ENCODE measurements at regions not wholly inside any gene's neighbourhood (a gene's known extent, or its start where the extent isn't known, plus 50 kb on each side); places are given as distances from the start of the nearest gene placed in this dataset.

- no peaks in the 10 kb centered on the region for H3K4me1 ChIP-seq
- no peaks in the 10 kb centered on the region for H3K36me3 ChIP-seq
- TF ChIP-seq POLR2A (IDR thresholded peaks at IDR 0.05) = no peak
- no peak for TF ChIP-seq CTCF (IDR thresholded peaks at IDR 0.05)
- no peaks in the 10 kb centered on the region for H3K9me3 ChIP-seq
- intact Hi-C loops (cut with DNase I; ENCODE audit: low total_unique reads) = no loop called here
- DNase-seq = no peak
- no peak overlapping the region for H3K27ac ChIP-seq
- H3K27me3 ChIP-seq = no peaks in the 10 kb centered on the region
- no peak overlapping the region for H3K4me3 ChIP-seq
These were observed 669.5 kb upstream of the EPHA7 start for GRCh38 chr6:94088870-94089269.

- intact Hi-C loops (cut with DNase I; ENCODE audit: low total_unique reads) = no loop called here
- no peak for TF ChIP-seq CTCF (IDR thresholded peaks at IDR 0.05)
- TF ChIP-seq POLR2A (IDR thresholded peaks at IDR 0.05) = no peak
- DNase-seq = no peak
- H3K27ac ChIP-seq = no peak overlapping the region
- no peaks in the 10 kb centered on the region for H3K9me3 ChIP-seq
- no peaks in the 10 kb centered on the region for H3K4me1 ChIP-seq
- H3K4me3 ChIP-seq = no peak overlapping the region
- peaks cover 0 to 3% of the 10 kb centered on the region in 2 donors for H3K36me3 ChIP-seq
- peaks cover 0 to 5% of the 10 kb centered on the region in 2 donors for H3K27me3 ChIP-seq
These were observed 655.4 kb upstream of the EPHA7 start for GRCh38 chr6:94074764-94075163.

GRCh38 chr6:94071835-94072234 is 652.5 kb upstream of the EPHA7 start:
- no peaks in the 10 kb centered on the region for H3K36me3 ChIP-seq
- no peaks in the 10 kb centered on the region for H3K9me3 ChIP-seq
- intact Hi-C loops (cut with DNase I; ENCODE audit: low total_unique reads) = no loop called here
- no peak for DNase-seq
- no peak overlapping the region for H3K27ac ChIP-seq
- TF ChIP-seq POLR2A (IDR thresholded peaks at IDR 0.05) (no peak), CTCF (IDR thresholded peaks at IDR 0.05) (no peak)
- H3K4me3 ChIP-seq = no peak overlapping the region
- H3K27me3 ChIP-seq = no peaks in the 10 kb centered on the region
- H3K4me1 ChIP-seq = no peaks in the 10 kb centered on the region

- Histone ChIP-seq H3K4me3 (no peak overlapping the region), H3K27me3 (no peaks in the 10 kb centered on the region), H3K27ac (no peak overlapping the region), H3K9me3 (no peaks in the 10 kb centered on the region), H3K36me3 (no peaks in the 10 kb centered on the region), H3K4me1 (no peaks in the 10 kb centered on the region)
- no peak for TF ChIP-seq POLR2A (IDR thresholded peaks at IDR 0.05)
- TF ChIP-seq CTCF (IDR thresholded peaks at IDR 0.05) = no peak
- intact Hi-C loops (cut with DNase I; ENCODE audit: low total_unique reads) = no loop called here
- no peak for DNase-seq
These were observed 646.5 kb upstream of the EPHA7 start for GRCh38 chr6:94065707-94066337.

GRCh38 chr6:94052749-94053148 is 633.4 kb upstream of the EPHA7 start:
- no peak overlapping the region for H3K4me3 ChIP-seq
- DNase-seq = no peak
- TF ChIP-seq POLR2A (IDR thresholded peaks at IDR 0.05) (no peak), CTCF (IDR thresholded peaks at IDR 0.05) (no peak)
- H3K4me1 ChIP-seq = no peaks in the 10 kb centered on the region
- H3K27ac ChIP-seq = no peak overlapping the region
- intact Hi-C loops (cut with DNase I; ENCODE audit: low total_unique reads) = no loop called here
- H3K36me3 ChIP-seq = no peaks in the 10 kb centered on the region
- H3K27me3 ChIP-seq = no peaks in the 10 kb centered on the region
- no peaks in the 10 kb centered on the region for H3K9me3 ChIP-seq
